Left lung (tissue), 4 donors: ENCODE measurements at regions not wholly inside any gene's neighbourhood (a gene's known extent, or its start where the extent isn't known, plus 50 kb on each side); places are given as distances from the start of the nearest gene placed in this dataset.

Experiments used
- ATAC-seq: fragments of 200-7000 bp; cut with Tn5 transposase; one replicate; pipeline ENCODE4 v1.9.1; 2020; ENCODE audit warnings: moderate library complexity
- DNase-seq, 4 donors: peaks; one replicate each; pipeline ENCODE4 v3.0.0-alpha.2; 2013 to 2020
- H3K27ac ChIP-seq, 2 donors: fragments of 200-600 bp; sonication (generic) in 1 of 2; one replicate each; pipeline versions ENCODE4 v1.5.0 to v1.8.0; 2020 to 2021
- H3K27me3 ChIP-seq, 2 donors: fragments of 200-600 bp; sonication (generic) in 1 of 2; one replicate each; pipeline versions ENCODE4 v1.5.0 to v1.8.0; 2020 to 2021
- H3K36me3 ChIP-seq, 2 donors: fragments of 200-600 bp; sonication (generic) in 1 of 2; one replicate each; pipeline versions ENCODE4 v1.5.0 to v1.8.0; 2020 to 2021
- H3K4me1 ChIP-seq, 2 donors: fragments of 200-600 bp; one replicate each; pipeline ENCODE4 v1.8.0; 2021
- H3K4me3 ChIP-seq, 2 donors: fragments of 200-600 bp; sonication (generic) in 1 of 2; one replicate each; pipeline versions ENCODE4 v1.5.0 to v1.8.0; 2020 to 2021; ENCODE audit warnings: mild to moderate bottlenecking in 1 of 2
- H3K9me3 ChIP-seq, 2 donors: fragments of 200-600 bp; sonication (generic) in 1 of 2; one replicate each; pipeline versions ENCODE4 v1.5.0 to v1.8.0; 2020 to 2021
- intact Hi-C, 2 donors: fragments of 100-400 bp; cut with DNase I; formaldehyde crosslinking; loops; one replicate each; pipeline versions ENCODE4 v1.11.2 to v1.14.2; 2022
- TF ChIP-seq, protein P1 (sequence below), 2 donors: fragments of 200-600 bp; sonication (generic) in 1 of 2; IDR thresholded peaks; one replicate each; pipeline versions ENCODE4 v1.5.0 to v1.8.0; 2021; ENCODE audit warnings: antibody characterized with exemption in 2 of 2
- donor health status: DM: no; HTN: yes; CAD: no.
- donor health status: DM: no; HTN: no; CAD: no.

DNA sequence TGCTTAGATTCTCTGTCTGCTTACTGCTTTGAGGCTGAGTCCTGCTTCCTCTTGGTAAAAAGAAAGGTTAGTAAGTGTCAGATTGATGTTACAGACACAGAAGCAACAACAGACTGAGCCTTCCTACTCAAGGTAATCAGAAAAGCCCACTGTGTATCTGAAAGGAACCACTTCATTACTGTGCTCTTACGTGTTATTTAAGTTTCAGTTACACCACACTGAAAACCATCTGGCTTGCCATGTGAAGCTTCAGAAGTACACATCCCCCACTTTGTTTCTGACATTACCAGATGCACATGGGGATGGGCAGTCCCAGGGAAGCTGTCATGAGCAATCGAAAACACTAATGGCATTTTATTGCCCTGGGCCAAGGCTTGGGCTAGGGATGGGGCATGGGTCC lies 1290.1 kb downstream of the AACS start:
- Histone ChIP-seq H3K4me3 (no peak overlapping the region), H3K4me1 (no peaks in the 10 kb centered on the region), H3K9me3 (peaks cover 0 to 21% of the 10 kb centered on the region in 2 donors), H3K36me3 (no peaks in the 10 kb centered on the region), H3K27me3 (no peaks in the 10 kb centered on the region), H3K27ac (no peak overlapping the region)
- intact Hi-C loops = no loop called here
- DNase-seq (no peak), ATAC-seq (no peak)
- TF ChIP-seq, protein P1, sequence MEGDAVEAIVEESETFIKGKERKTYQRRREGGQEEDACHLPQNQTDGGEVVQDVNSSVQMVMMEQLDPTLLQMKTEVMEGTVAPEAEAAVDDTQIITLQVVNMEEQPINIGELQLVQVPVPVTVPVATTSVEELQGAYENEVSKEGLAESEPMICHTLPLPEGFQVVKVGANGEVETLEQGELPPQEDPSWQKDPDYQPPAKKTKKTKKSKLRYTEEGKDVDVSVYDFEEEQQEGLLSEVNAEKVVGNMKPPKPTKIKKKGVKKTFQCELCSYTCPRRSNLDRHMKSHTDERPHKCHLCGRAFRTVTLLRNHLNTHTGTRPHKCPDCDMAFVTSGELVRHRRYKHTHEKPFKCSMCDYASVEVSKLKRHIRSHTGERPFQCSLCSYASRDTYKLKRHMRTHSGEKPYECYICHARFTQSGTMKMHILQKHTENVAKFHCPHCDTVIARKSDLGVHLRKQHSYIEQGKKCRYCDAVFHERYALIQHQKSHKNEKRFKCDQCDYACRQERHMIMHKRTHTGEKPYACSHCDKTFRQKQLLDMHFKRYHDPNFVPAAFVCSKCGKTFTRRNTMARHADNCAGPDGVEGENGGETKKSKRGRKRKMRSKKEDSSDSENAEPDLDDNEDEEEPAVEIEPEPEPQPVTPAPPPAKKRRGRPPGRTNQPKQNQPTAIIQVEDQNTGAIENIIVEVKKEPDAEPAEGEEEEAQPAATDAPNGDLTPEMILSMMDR (IDR thresholded peaks at IDR 0.05) = no peak

DNA sequence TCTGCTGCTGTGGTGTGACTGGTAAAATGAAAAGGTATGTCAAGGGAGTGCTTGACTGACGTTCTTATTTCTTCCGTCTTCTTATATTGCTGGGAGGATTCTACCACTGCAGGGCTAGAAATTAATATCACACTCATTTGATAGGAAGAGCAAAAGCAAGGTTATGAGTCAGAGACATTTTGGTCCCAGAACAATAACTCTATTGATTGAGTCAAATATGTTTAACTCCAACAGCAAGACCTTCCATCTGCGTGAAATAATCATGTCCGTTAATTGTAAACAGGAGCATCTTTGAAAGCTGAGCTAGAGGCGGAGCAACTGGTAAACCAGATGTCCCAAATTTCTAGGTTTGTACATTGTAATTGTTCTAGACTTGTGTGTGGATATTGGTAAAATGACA lies 1293.6 kb downstream of the AACS start:
- TF ChIP-seq, protein P1 (IDR thresholded peaks at IDR 0.05) = no peak
- intact Hi-C loops = no loop called here
- peaks cover 0 to 15% of the 10 kb centered on the region in 2 donors for H3K9me3 ChIP-seq
- ATAC-seq (no peak), DNase-seq (no peak)
- H3K27ac ChIP-seq = no peak overlapping the region
- no peaks in the 10 kb centered on the region for H3K4me1 ChIP-seq
- H3K4me3 ChIP-seq = no peak overlapping the region
- no peaks in the 10 kb centered on the region for H3K27me3 ChIP-seq
- H3K36me3 ChIP-seq = no peaks in the 10 kb centered on the region

DNA sequence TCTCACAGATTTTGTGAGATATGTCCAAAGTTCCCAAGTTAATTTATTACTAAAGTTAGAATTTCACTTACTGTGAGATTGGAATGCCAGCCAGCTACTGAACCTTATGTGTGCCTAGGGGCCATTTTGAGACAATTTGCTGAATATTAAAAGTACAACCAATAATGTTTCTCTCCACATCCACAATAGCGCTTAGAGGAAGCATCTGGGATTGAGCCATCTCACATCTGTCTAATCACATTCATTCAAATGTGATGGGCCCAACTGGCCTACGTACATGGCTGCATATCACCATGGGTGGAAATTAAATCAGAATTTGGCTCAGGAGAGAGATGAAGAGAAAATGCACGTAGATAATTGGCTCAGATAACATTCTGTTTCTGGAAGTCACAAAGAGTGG lies 1294.0 kb downstream of the AACS start:
- no peak overlapping the region for H3K4me3 ChIP-seq
- H3K27me3 ChIP-seq = no peaks in the 10 kb centered on the region
- H3K9me3 ChIP-seq = peaks cover 0 to 17% of the 10 kb centered on the region in 2 donors
- intact Hi-C loops = no loop called here
- no peak overlapping the region for H3K27ac ChIP-seq
- H3K36me3 ChIP-seq = no peaks in the 10 kb centered on the region
- H3K4me1 ChIP-seq = no peaks in the 10 kb centered on the region
- ATAC-seq = no peak
- TF ChIP-seq, protein P1 (IDR thresholded peaks at IDR 0.05) = no peak
- DNase-seq = no peak

DNA sequence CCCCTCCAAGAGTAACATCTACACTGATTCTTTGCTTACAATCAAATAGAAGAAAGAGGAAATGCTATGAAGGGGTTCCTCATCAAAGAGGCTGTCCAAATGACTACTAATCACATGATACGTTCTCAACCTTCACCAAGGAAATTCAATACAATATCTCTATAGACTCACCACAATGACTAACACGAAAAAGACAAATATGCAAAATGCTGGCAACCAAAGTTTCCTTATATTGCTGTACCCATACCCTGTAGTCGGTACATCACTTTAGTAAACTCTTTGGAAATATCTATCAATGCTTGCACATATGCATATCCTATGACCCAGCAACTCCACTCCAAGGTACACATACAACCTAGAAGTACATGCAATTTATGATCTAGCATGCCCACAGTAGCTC lies 1296.6 kb downstream of the AACS start:
- no peak for DNase-seq
- intact Hi-C loops = no loop called here
- Histone ChIP-seq H3K4me1 (no peaks in the 10 kb centered on the region), H3K36me3 (no peaks in the 10 kb centered on the region), H3K27ac (no peak overlapping the region), H3K9me3 (peaks cover 0 to 8% of the 10 kb centered on the region in 2 donors), H3K4me3 (no peak overlapping the region), H3K27me3 (no peaks in the 10 kb centered on the region)
- TF ChIP-seq, protein P1 (IDR thresholded peaks at IDR 0.05) = no peak
- ATAC-seq = no peak

DNA sequence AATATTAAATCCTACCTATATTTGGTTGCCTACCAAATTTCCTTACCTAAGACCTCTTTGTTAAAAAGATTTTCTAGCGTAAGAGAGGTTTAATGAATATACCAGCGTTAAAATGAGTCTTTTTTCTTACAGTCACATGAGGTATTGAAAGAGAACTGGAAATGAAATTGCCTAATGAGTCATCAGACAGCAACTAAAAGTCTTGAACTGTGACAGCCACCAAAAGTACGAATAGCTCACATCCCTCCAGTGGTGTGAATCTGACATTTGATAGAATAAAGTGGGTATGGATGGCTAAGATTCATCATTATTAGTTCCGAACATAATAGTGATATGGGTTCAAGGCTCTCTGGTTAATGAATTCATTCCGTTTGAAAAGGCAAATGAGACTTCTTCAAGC lies 1297.3 kb downstream of the AACS start:
- no peaks in the 10 kb centered on the region for H3K4me1 ChIP-seq
- TF ChIP-seq, protein P1 (IDR thresholded peaks at IDR 0.05) = no peak
- ATAC-seq = no peak

More for the DNA sequence above, 1297.3 kb downstream of the AACS start:
- DNase-seq = no peak
- H3K36me3 ChIP-seq = no peaks in the 10 kb centered on the region
- no peaks in the 10 kb centered on the region for H3K27me3 ChIP-seq
- no peak overlapping the region for H3K4me3 ChIP-seq
- H3K9me3 ChIP-seq = peaks cover 0 to 8% of the 10 kb centered on the region in 2 donors
- intact Hi-C loops = no loop called here
- no peak overlapping the region for H3K27ac ChIP-seq
